ENCODE measurements at regions not wholly inside any gene's neighbourhood (a gene's known extent, or its start where the extent isn't known, plus 50 kb on each side); places are given as distances from the start of the nearest gene placed in this dataset.

DNA sequence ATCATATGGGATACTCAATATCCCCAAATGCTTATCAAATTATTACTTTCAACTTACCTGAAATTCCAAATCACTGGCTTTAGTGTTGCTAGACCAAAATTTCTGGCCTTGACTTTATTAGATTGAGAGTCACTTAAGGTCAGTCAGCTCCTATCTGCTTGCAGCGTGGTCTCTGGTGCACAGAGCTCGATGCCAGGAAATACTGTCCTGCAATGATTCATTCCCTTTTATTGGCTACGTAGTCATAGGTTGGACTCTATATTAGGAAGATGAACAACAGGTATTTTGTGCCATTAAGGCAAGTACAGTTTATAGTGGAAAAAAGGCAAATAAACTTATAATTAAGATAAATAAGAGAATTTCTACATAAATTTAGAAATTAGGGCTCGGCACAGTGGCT lies 378.6 kb upstream of the MCTP2 start:
- Histone ChIP-seq H3K4me2 (ENCODE audit: unreplicated experiment) (no peak overlapping the region), H3K4me3 (no peak overlapping the region), H3K79me2 (ENCODE audit: insufficient read depth) (no peaks in the 10 kb centered on the region), H3K27ac (no peak overlapping the region), H2AFZ (no peak overlapping the region), H4K20me1 (ENCODE audit: insufficient read depth) (no peaks in the 10 kb centered on the region), H3F3A (ENCODE audit: insufficient read depth) (no peaks in the 10 kb centered on the region), H3K9me3 (ENCODE audit: low read depth) (no peaks in the 10 kb centered on the region), H3K4me1 (ENCODE audit: insufficient read depth) (no peaks in the 10 kb centered on the region), H3K27me3 (replicated peaks; ENCODE audit: insufficient read depth) (0 out of 2 replicates have a peak, but pooled peaks cover 2% of the 10 kb centered on the region), H3K9ac (no peak overlapping the region), H3K36me3 (ENCODE audit: low read depth) (no peaks in the 10 kb centered on the region), H3K9me2 (ENCODE audit: insufficient read depth) (no peaks in the 10 kb centered on the region)
- DNase-seq, result no peak
- in situ Hi-C loops (cut with MboI), result no loop called here
- WGBS, 2 experiments (ENCODE audit: low coverage in 1 of 2, low lambda C conversion rate in 2 of 2, missing lambda C conversion rate in 2 of 2), result 55 to 60% methylated on average over 4 of the region's 4 CpGs
- TF ChIP-seq EZH2phosphoT487 (IDR thresholded peaks at IDR 0.05; ENCODE audit: insufficient read depth, low read depth), result no peak

DNA sequence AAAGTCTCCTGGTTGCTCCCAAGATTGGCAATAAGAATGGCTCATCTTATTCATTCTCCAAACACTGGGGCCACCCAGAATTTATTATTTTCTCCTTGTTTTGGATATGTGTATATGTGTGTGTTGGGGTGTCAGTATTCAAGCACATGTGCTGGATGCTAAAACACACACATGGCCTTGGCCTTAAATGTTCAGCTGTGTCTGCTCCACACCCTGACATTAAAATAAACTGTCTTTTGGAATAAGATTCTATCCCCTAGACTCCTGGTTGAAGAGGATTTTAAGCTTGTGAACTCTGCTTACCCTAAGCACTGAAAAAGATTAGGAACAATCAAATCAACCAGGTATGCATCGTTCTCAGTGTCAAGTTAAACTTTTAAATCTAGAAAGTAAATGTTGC lies 382.9 kb upstream of the MCTP2 start:
- Histone ChIP-seq H3K4me3 (no peak overlapping the region), H3K27me3 (replicated peaks; ENCODE audit: insufficient read depth) (0 out of 2 replicates have a peak, but pooled peaks cover 2% of the 10 kb centered on the region), H3K79me2 (ENCODE audit: insufficient read depth) (no peaks in the 10 kb centered on the region), H3F3A (ENCODE audit: insufficient read depth) (no peaks in the 10 kb centered on the region), H3K4me2 (ENCODE audit: unreplicated experiment) (no peak overlapping the region), H3K9me3 (ENCODE audit: low read depth) (no peaks in the 10 kb centered on the region), H4K20me1 (ENCODE audit: insufficient read depth) (no peaks in the 10 kb centered on the region), H3K9ac (no peak overlapping the region), H2AFZ (no peak overlapping the region), H3K36me3 (ENCODE audit: low read depth) (no peaks in the 10 kb centered on the region), H3K9me2 (ENCODE audit: insufficient read depth) (no peaks in the 10 kb centered on the region), H3K4me1 (ENCODE audit: insufficient read depth) (no peaks in the 10 kb centered on the region), H3K27ac (no peak overlapping the region)
- DNase-seq, result no peak
- WGBS, 2 experiments (ENCODE audit: low coverage in 1 of 2, low lambda C conversion rate in 2 of 2, missing lambda C conversion rate in 2 of 2), result 10 to 14% methylated on average over 1 of the region's 1 CpG
- in situ Hi-C loops (cut with MboI), result no loop called here
- TF ChIP-seq EZH2 (IDR thresholded peaks at IDR 0.05; ENCODE audit: insufficient read depth, poor library complexity, severe bottlenecking), result no peak
- no peak for TF ChIP-seq EZH2phosphoT487 (IDR thresholded peaks at IDR 0.05; ENCODE audit: insufficient read depth, low read depth)

GRCh38 chr15:93848076-93848475 lies 383.3 kb upstream of the MCTP2 start:
- Histone ChIP-seq H3K79me2 (ENCODE audit: insufficient read depth) (no peaks in the 10 kb centered on the region), H3F3A (ENCODE audit: insufficient read depth) (no peaks in the 10 kb centered on the region), H3K4me2 (ENCODE audit: unreplicated experiment) (no peak overlapping the region), H3K4me1 (ENCODE audit: insufficient read depth) (no peaks in the 10 kb centered on the region), H3K36me3 (ENCODE audit: low read depth) (no peaks in the 10 kb centered on the region), H3K9me2 (ENCODE audit: insufficient read depth) (no peaks in the 10 kb centered on the region), H3K9ac (no peak overlapping the region), H4K20me1 (ENCODE audit: insufficient read depth) (no peaks in the 10 kb centered on the region), H2AFZ (no peak overlapping the region), H3K27me3 (replicated peaks; ENCODE audit: insufficient read depth) (0 out of 2 replicates have a peak, but pooled peaks cover 2% of the 10 kb centered on the region), H3K27ac (no peak overlapping the region), H3K9me3 (ENCODE audit: low read depth) (no peaks in the 10 kb centered on the region), H3K4me3 (no peak overlapping the region)
- in situ Hi-C loops (cut with MboI), result no loop called here
- no peak for DNase-seq
- WGBS, 2 experiments (ENCODE audit: low coverage in 1 of 2, low lambda C conversion rate in 2 of 2, missing lambda C conversion rate in 2 of 2), result 0 to 4% methylated on average over 3 of the region's 3 CpGs
- no peak for TF ChIP-seq EZH2phosphoT487 (IDR thresholded peaks at IDR 0.05; ENCODE audit: insufficient read depth, low read depth)
- TF ChIP-seq EZH2 (IDR thresholded peaks at IDR 0.05; ENCODE audit: insufficient read depth, poor library complexity, severe bottlenecking), result no peak

- Histone ChIP-seq H3K27me3 (replicated peaks; ENCODE audit: insufficient read depth) (0 out of 2 replicates have a peak, but pooled peaks cover 2% of the 10 kb centered on the region), H3K4me2 (ENCODE audit: unreplicated experiment) (no peak overlapping the region), H3K9me2 (ENCODE audit: insufficient read depth) (no peaks in the 10 kb centered on the region), H3K36me3 (ENCODE audit: low read depth) (no peaks in the 10 kb centered on the region), H4K20me1 (ENCODE audit: insufficient read depth) (no peaks in the 10 kb centered on the region), H3K9ac (no peak overlapping the region), H3K4me3 (no peak overlapping the region), H2AFZ (no peak overlapping the region), H3K9me3 (ENCODE audit: low read depth) (no peaks in the 10 kb centered on the region), H3K4me1 (ENCODE audit: insufficient read depth) (no peaks in the 10 kb centered on the region), H3F3A (ENCODE audit: insufficient read depth) (no peaks in the 10 kb centered on the region), H3K27ac (no peak overlapping the region), H3K79me2 (ENCODE audit: insufficient read depth) (no peaks in the 10 kb centered on the region)
- no peak for DNase-seq
- in situ Hi-C loops (cut with MboI), result no loop called here
- 4 to 6% methylated on average over 9 of the region's 9 CpGs for WGBS, 2 experiments (ENCODE audit: low coverage in 1 of 2, low lambda C conversion rate in 2 of 2, missing lambda C conversion rate in 2 of 2)
- TF ChIP-seq EZH2phosphoT487 (IDR thresholded peaks at IDR 0.05; ENCODE audit: insufficient read depth, low read depth) (no peak), EZH2 (IDR thresholded peaks at IDR 0.05; ENCODE audit: insufficient read depth, poor library complexity, severe bottlenecking) (no peak)
These were observed 385.2 kb upstream of the MCTP2 start for GRCh38 chr15:93846148-93846547.

GRCh38 chr15:93837450-93837849 lies 393.9 kb upstream of the MCTP2 start:
- Histone ChIP-seq H3K4me3 (no peak overlapping the region), H3K4me1 (ENCODE audit: insufficient read depth) (no peaks in the 10 kb centered on the region), H3K79me2 (ENCODE audit: insufficient read depth) (no peaks in the 10 kb centered on the region), H3K27ac (no peak overlapping the region), H3K27me3 (replicated peaks; ENCODE audit: insufficient read depth) (no peaks in the 10 kb centered on the region), H3K4me2 (ENCODE audit: unreplicated experiment) (no peak overlapping the region), H4K20me1 (ENCODE audit: insufficient read depth) (no peaks in the 10 kb centered on the region), H3K9me2 (ENCODE audit: insufficient read depth) (no peaks in the 10 kb centered on the region), H2AFZ (no peak overlapping the region), H3F3A (ENCODE audit: insufficient read depth) (no peaks in the 10 kb centered on the region), H3K36me3 (ENCODE audit: low read depth) (no peaks in the 10 kb centered on the region), H3K9me3 (ENCODE audit: low read depth) (no peaks in the 10 kb centered on the region), H3K9ac (no peak overlapping the region)
- no peak for DNase-seq
- in situ Hi-C loops (cut with MboI), result no loop called here
- WGBS, 2 experiments (ENCODE audit: low coverage in 1 of 2, low lambda C conversion rate in 2 of 2, missing lambda C conversion rate in 2 of 2), result 16 to 22% methylated on average over 3 of the region's 3 CpGs
- TF ChIP-seq EZH2phosphoT487 (IDR thresholded peaks at IDR 0.05; ENCODE audit: insufficient read depth, low read depth) (no peak), EZH2 (IDR thresholded peaks at IDR 0.05; ENCODE audit: insufficient read depth, poor library complexity, severe bottlenecking) (no peak)
